C4-2B (cell line): ENCODE measurements at regions not wholly inside any gene's neighbourhood (a gene's known extent, or its start where the extent isn't known, plus 50 kb on each side); places are given as distances from the start of the nearest gene placed in this dataset.

Source experiments
- ZFX ChIP-seq: fragments of 450-650 bp; IDR thresholded peaks from 2 replicates; pipeline ENCODE4 v1.6.1; 2017
- TF ChIP-seq, protein P1 (sequence below): fragments of 450-650 bp; conservative IDR thresholded peaks from 2 replicates; pipeline ENCODE4 v1.5.1; 2017; ENCODE audit warnings: mild to moderate bottlenecking

GRCh38 chr10:85262992-85263391 is 934.6 kb downstream of the CCSER2 start:
- TF ChIP-seq, protein P1, sequence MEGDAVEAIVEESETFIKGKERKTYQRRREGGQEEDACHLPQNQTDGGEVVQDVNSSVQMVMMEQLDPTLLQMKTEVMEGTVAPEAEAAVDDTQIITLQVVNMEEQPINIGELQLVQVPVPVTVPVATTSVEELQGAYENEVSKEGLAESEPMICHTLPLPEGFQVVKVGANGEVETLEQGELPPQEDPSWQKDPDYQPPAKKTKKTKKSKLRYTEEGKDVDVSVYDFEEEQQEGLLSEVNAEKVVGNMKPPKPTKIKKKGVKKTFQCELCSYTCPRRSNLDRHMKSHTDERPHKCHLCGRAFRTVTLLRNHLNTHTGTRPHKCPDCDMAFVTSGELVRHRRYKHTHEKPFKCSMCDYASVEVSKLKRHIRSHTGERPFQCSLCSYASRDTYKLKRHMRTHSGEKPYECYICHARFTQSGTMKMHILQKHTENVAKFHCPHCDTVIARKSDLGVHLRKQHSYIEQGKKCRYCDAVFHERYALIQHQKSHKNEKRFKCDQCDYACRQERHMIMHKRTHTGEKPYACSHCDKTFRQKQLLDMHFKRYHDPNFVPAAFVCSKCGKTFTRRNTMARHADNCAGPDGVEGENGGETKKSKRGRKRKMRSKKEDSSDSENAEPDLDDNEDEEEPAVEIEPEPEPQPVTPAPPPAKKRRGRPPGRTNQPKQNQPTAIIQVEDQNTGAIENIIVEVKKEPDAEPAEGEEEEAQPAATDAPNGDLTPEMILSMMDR = no peak
- TF ChIP-seq ZFX = no peak
